ENCODE measurements at regions not wholly inside any gene's neighbourhood (a gene's known extent, or its start where the extent isn't known, plus 50 kb on each side); places are given as distances from the start of the nearest gene placed in this dataset.

- TF ChIP-seq RBM39 (optimal IDR thresholded peaks at IDR 0.05; ENCODE audit: low read depth, low read length) = no peak
- TF ChIP-seq SMC3 (conservative IDR thresholded peaks at IDR 0.05; ENCODE audit: insufficient read depth, low read depth, low read length) = no peak
- no peak for TF ChIP-seq E2F4 (CRISPR knock-in tag; IDR thresholded peaks at IDR 0.05; ENCODE audit: low read depth)
- TF ChIP-seq NFATC3 (IDR thresholded peaks at IDR 0.05) = no peak
- TF ChIP-seq ARID1B (IDR thresholded peaks at IDR 0.05) = no peak
- TF ChIP-seq POLR2A (conservative IDR thresholded peaks at IDR 0.05) = no peak
- no peak for TF ChIP-seq ZEB2 (IDR thresholded peaks at IDR 0.05)
- no peak for TF ChIP-seq ZBED1 (IDR thresholded peaks at IDR 0.05)
- no peak for TF ChIP-seq MAZ (CRISPR knock-in tag; conservative IDR thresholded peaks at IDR 0.05 in 1 of 2, IDR thresholded peaks at IDR 0.05 in 1 of 2)
- no peak for TF ChIP-seq HMGXB4 (CRISPR knock-in tag; IDR thresholded peaks at IDR 0.05)
- no peak for TF ChIP-seq ZNF766 (CRISPR knock-in tag; conservative IDR thresholded peaks at IDR 0.05)
- no peak for TF ChIP-seq ZNF518B (CRISPR knock-in tag; IDR thresholded peaks at IDR 0.05)
- TF ChIP-seq CTCF (IDR thresholded peaks at IDR 0.05 in 2 of 3, conservative IDR thresholded peaks at IDR 0.05 in 1 of 3; ENCODE audit: insufficient read depth in 2 of 3, low read depth in 1 of 3, low read length in 3 of 3) = no peak
Observed at GRCh38 chr1:234886081-234886984, 242.3 kb downstream of the TOMM20 start.

Measured in K562 (cell line).